Loucy (cell line): ENCODE measurements at regions not wholly inside any gene's neighbourhood (a gene's known extent, or its start where the extent isn't known, plus 50 kb on each side); places are given as distances from the start of the nearest gene placed in this dataset.
A peak's percentile ranks its signal among the peaks of the same experiment; 100 is the strongest.

Experiments used
- H2AFZ ChIP-seq: fragments of 200-600 bp; sonication (generic); 2 replicates; pipeline ENCODE4 v1.6.0; 2016; ENCODE audit warnings: antibody characterized with exemption, mild to moderate bottlenecking, low read length, moderate library complexity
- H3F3A ChIP-seq: fragments of 200-600 bp; 2 replicates; pipeline ENCODE4 v1.6.0; 2016; ENCODE audit warnings: antibody characterized with exemption, low read depth, mild to moderate bottlenecking
- H3K27me3 ChIP-seq: fragments of 200-600 bp; sonication (generic); 2 replicates; pipeline ENCODE4 v1.6.1; 2014; ENCODE audit warnings: low read length, mild to moderate bottlenecking; ENCODE audit not compliant: insufficient read depth, poor library complexity, severe bottlenecking
- H3K36me3 ChIP-seq: fragments of 200-600 bp; sonication (generic); 2 replicates; pipeline ENCODE4 v1.6.1; 2016; ENCODE audit warnings: low read length; ENCODE audit not compliant: insufficient read depth
- H3K4me1 ChIP-seq: fragments of 200-600 bp; sonication (generic); 2 replicates; pipeline ENCODE4 v1.5.1; 2014; ENCODE audit warnings: low read length, mild to moderate bottlenecking; ENCODE audit not compliant: insufficient read depth, poor library complexity, severe bottlenecking
- H3K4me2 ChIP-seq: fragments of 200-600 bp; sonication (generic); 2 replicates; pipeline ENCODE4 v1.6.0; 2014; ENCODE audit warnings: antibody characterized with exemption, low read length, low read depth, mild to moderate bottlenecking; ENCODE audit not compliant: poor library complexity, severe bottlenecking
- H3K4me3 ChIP-seq: fragments of 200-600 bp; sonication (generic); 2 replicates; pipeline ENCODE4 v1.5.1; 2014; ENCODE audit warnings: low read length, mild to moderate bottlenecking, mixed read lengths; ENCODE audit not compliant: poor library complexity, severe bottlenecking
- H3K79me2 ChIP-seq: fragments of 200-600 bp; sonication (generic); 2 replicates; pipeline ENCODE4 v1.6.1; 2014; ENCODE audit warnings: low read length; ENCODE audit not compliant: insufficient read depth
- H3K9ac ChIP-seq: fragments of 200-600 bp; sonication (generic); 2 replicates; pipeline ENCODE4 v1.6.0; 2014; ENCODE audit warnings: mild to moderate bottlenecking, low read depth, low read length, moderate library complexity; ENCODE audit not compliant: poor library complexity, severe bottlenecking
- H3K9me2 ChIP-seq: fragments of 200-600 bp; sonication (generic); replicated peaks from 2 replicates; pipeline ENCODE4 v1.6.1; 2016; ENCODE audit warnings: low read depth, low read length, mixed read lengths
- H3K9me3 ChIP-seq: fragments of 200-600 bp; sonication (generic); 2 replicates; pipeline ENCODE4 v1.6.1; 2014; ENCODE audit warnings: mild to moderate bottlenecking, antibody characterized with exemption, low read length, low read depth; ENCODE audit not compliant: insufficient read depth
- H4K20me1 ChIP-seq: fragments of 200-600 bp; sonication (generic); 2 replicates; pipeline ENCODE4 v1.6.0; 2014; ENCODE audit warnings: antibody characterized with exemption, low read length, mild to moderate bottlenecking; ENCODE audit not compliant: insufficient read depth, poor library complexity, severe bottlenecking
- EZH2phosphoT487 ChIP-seq: fragments of 200-600 bp; IDR thresholded peaks from 2 replicates; pipeline ENCODE4 v1.6.1; 2018; ENCODE audit warnings: antibody characterized with exemption, mild to moderate bottlenecking, moderate library complexity, borderline replicate concordance
- TF ChIP-seq, protein P1 (sequence below): fragments of 200-600 bp; sonication (generic); conservative IDR thresholded peaks from 2 replicates; pipeline ENCODE4 v1.5.1; 2014; ENCODE audit warnings: mild to moderate bottlenecking, antibody characterized with exemption, low read length

GRCh38 chr5:168017313-168017712, 274.1 kb upstream of the WWC1 start:
- H3K9me3 ChIP-seq, result no peaks in the 10 kb centered on the region
- H3K4me2 ChIP-seq, result no peak overlapping the region
- H3K27me3 ChIP-seq, result no peaks in the 10 kb centered on the region
- no peaks in the 10 kb centered on the region for H3K79me2 ChIP-seq
- no peaks in the 10 kb centered on the region for H3K36me3 ChIP-seq
- no peaks in the 10 kb centered on the region for H4K20me1 ChIP-seq
- no peak overlapping the region for H3K4me3 ChIP-seq
- no peak overlapping the region for H3K9ac ChIP-seq
- H3F3A ChIP-seq, result no peaks in the 10 kb centered on the region
- no peak overlapping the region for H2AFZ ChIP-seq
- H3K4me1 ChIP-seq, result no peaks in the 10 kb centered on the region
- no peak for TF ChIP-seq EZH2phosphoT487
- TF ChIP-seq, protein P1, sequence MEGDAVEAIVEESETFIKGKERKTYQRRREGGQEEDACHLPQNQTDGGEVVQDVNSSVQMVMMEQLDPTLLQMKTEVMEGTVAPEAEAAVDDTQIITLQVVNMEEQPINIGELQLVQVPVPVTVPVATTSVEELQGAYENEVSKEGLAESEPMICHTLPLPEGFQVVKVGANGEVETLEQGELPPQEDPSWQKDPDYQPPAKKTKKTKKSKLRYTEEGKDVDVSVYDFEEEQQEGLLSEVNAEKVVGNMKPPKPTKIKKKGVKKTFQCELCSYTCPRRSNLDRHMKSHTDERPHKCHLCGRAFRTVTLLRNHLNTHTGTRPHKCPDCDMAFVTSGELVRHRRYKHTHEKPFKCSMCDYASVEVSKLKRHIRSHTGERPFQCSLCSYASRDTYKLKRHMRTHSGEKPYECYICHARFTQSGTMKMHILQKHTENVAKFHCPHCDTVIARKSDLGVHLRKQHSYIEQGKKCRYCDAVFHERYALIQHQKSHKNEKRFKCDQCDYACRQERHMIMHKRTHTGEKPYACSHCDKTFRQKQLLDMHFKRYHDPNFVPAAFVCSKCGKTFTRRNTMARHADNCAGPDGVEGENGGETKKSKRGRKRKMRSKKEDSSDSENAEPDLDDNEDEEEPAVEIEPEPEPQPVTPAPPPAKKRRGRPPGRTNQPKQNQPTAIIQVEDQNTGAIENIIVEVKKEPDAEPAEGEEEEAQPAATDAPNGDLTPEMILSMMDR, result no peak
- H3K9me2 ChIP-seq, result no peaks in the 10 kb centered on the region

DNA sequence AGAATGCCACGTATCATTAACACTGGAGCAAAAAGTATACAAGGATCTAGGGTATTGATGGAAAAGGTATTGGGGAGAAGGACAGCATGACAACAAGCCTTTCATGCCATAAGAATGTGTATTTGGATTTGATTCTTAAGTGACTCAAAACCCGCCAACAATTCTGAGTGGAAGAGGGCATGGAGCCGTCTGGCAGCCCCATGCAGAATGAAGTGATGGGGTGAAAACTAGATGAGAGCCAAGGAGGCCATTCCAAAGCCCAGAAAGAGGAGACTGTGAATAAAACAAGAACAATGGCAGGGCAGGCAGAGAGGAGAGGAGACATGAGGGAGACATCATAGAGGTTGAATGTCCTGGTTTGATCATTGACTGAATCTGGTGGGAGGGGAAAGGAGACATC, 272.3 kb upstream of the WWC1 start:
- no peaks in the 10 kb centered on the region for H4K20me1 ChIP-seq
- H3K9me2 ChIP-seq, result no peaks in the 10 kb centered on the region
- H3K4me3 ChIP-seq, result no peak overlapping the region
- H3K79me2 ChIP-seq, result no peaks in the 10 kb centered on the region
- no peak overlapping the region for H3K4me2 ChIP-seq
- H3K9ac ChIP-seq, result no peak overlapping the region
- H3K27me3 ChIP-seq, result no peaks in the 10 kb centered on the region
- TF ChIP-seq, protein P1, result no peak
- TF ChIP-seq EZH2phosphoT487, result no peak
- H3F3A ChIP-seq, result no peaks in the 10 kb centered on the region
- H3K36me3 ChIP-seq, result no peaks in the 10 kb centered on the region
- H2AFZ ChIP-seq, result no peak overlapping the region
- H3K9me3 ChIP-seq, result no peaks in the 10 kb centered on the region
- no peaks in the 10 kb centered on the region for H3K4me1 ChIP-seq

GRCh38 chr5:168020542-168021294, 270.7 kb upstream of the WWC1 start:
- Histone ChIP-seq H3K9ac (no peak overlapping the region), H3K4me3 (no peak overlapping the region), H4K20me1 (no peaks in the 10 kb centered on the region), H3K4me2 (no peak overlapping the region), H3F3A (no peaks in the 10 kb centered on the region), H3K36me3 (no peaks in the 10 kb centered on the region), H3K79me2 (no peaks in the 10 kb centered on the region), H2AFZ (no peak overlapping the region), H3K27me3 (no peaks in the 10 kb centered on the region), H3K4me1 (no peaks in the 10 kb centered on the region), H3K9me3 (no peaks in the 10 kb centered on the region), H3K9me2 (no peaks in the 10 kb centered on the region)
- no peak for TF ChIP-seq EZH2phosphoT487
- TF ChIP-seq, protein P1, result peak; percentile 35; the same call in 1 of the 2 replicates
